PC-9 (cell line): ENCODE measurements at regions not wholly inside any gene's neighbourhood (a gene's known extent, or its start where the extent isn't known, plus 50 kb on each side); places are given as distances from the start of the nearest gene placed in this dataset.

Experiments
- BruUV-seq: library from RNA; stranded (reverse); fragments of 400-500 nt; replicated peaks from 2 replicates; lab custom pipeline; 2021; lab: Mats Ljungman, UMichigan
- CTCF ChIA-PET: fragments of 300-600 bp; sonication (Branson Sonifier 250); formaldehyde crosslinking; loops from one replicate; lab custom pipeline; 2022; ENCODE audit warnings: antibody characterized with exemption; lab: Charles Lee
- POLR2A ChIA-PET: fragments of 300-600 bp; sonication (Branson Sonifier 250); formaldehyde crosslinking; loops from one replicate; lab custom pipeline; 2022; ENCODE audit warnings: antibody characterized with exemption; ENCODE audit not compliant: unreplicated experiment; lab: Charles Lee
- DNase-seq, 2 experiments: peaks; one replicate each; pipeline versions ENCODE4 v3.0.0 to v3.0.0-alpha.2; 2015 to 2022; ENCODE audit warnings: mixed read lengths in 1 of 2
- H2AFZ ChIP-seq: fragments of 200-600 bp; sonication (generic); 2 replicates; pipeline ENCODE4 v1.8.1; 2017; ENCODE audit warnings: antibody characterized with exemption
- H3F3A ChIP-seq: fragments of 200-600 bp; sonication (generic); 2 replicates; pipeline ENCODE4 v1.8.1; 2017; ENCODE audit warnings: antibody characterized with exemption, mild to moderate bottlenecking, low read depth; ENCODE audit not compliant: insufficient read depth
- H3K27ac ChIP-seq: fragments of 200-600 bp; sonication (generic); 2 replicates; pipeline ENCODE4 v1.6.1; 2016; ENCODE audit warnings: mixed run types
- H3K27me3 ChIP-seq: fragments of 200-600 bp; sonication (generic); 2 replicates; pipeline ENCODE4 v1.6.1; 2016; ENCODE audit warnings: low read depth, mixed run types; ENCODE audit not compliant: insufficient read depth
- H3K36me3 ChIP-seq: fragments of 200-600 bp; sonication (generic); 2 replicates; pipeline ENCODE4 v1.6.1; 2016; ENCODE audit warnings: low read depth, mixed run types
- H3K4me1 ChIP-seq: fragments of 200-600 bp; sonication (generic); replicated peaks from 2 replicates; pipeline ENCODE4 v1.6.1; 2016; ENCODE audit warnings: mixed run types; ENCODE audit not compliant: insufficient read depth
- H3K4me2 ChIP-seq: fragments of 200-600 bp; sonication (generic); 2 replicates; pipeline ENCODE4 v1.6.1; 2017; ENCODE audit warnings: mixed run types
- H3K4me3 ChIP-seq: fragments of 200-600 bp; sonication (generic); 2 replicates; pipeline ENCODE4 v1.6.1; 2016; ENCODE audit warnings: mixed run types
- H3K79me2 ChIP-seq: fragments of 200-600 bp; sonication (generic); 2 replicates; pipeline ENCODE4 v1.6.1; 2017; ENCODE audit warnings: low read depth, mixed run types
- H3K9me2 ChIP-seq: fragments of 200-600 bp; sonication (generic); 2 replicates; pipeline ENCODE4 v1.8.1; 2017; ENCODE audit warnings: mild to moderate bottlenecking; ENCODE audit not compliant: insufficient read depth
- H3K9me3 ChIP-seq: fragments of 200-600 bp; sonication (generic); 2 replicates; pipeline ENCODE4 v1.8.1; 2016; ENCODE audit warnings: low read depth; ENCODE audit not compliant: insufficient read depth
- H4K20me1 ChIP-seq: fragments of 200-600 bp; sonication (generic); 2 replicates; pipeline ENCODE4 v1.8.1; 2017; ENCODE audit not compliant: insufficient read depth
- EZH2 ChIP-seq: fragments of 200-600 bp; sonication (generic); IDR thresholded peaks from 2 replicates; pipeline ENCODE4 v1.8.0; 2017; ENCODE audit warnings: antibody characterized with exemption, low read depth
- intact Hi-C: fragments of 100-400 bp; cut with micrococcal nuclease; formaldehyde crosslinking; loops from one replicate; pipeline ENCODE4 v1.10.0; 2022; ENCODE audit not compliant: unreplicated experiment
- TF ChIP-seq, protein P1 (sequence below): fragments of 200-600 bp; sonication (generic); conservative IDR thresholded peaks from 2 replicates; pipeline ENCODE4 v1.6.1; 2017; ENCODE audit warnings: mixed run types, antibody characterized with exemption, mild to moderate bottlenecking, moderate library complexity

DNA sequence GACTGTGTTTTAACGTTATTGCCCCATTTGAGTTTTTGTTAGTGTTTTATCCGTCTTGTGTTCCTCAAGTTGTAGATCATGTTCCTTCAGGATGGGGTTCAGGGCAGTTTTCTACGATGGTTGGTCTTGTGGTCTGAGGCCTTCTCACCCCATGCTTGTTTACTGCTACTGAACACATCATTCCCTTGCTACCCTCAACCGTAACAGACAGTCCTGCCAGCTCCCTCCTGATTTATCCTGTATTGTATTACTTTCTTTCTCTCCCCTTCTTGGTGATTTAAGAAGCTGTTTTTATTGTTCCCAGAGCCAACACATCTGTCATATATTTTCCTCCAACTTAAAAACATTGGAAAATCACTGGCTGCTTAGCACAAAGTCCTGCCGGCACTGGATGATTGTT is 719.8 kb downstream of the INHBA start:
- Histone ChIP-seq H3F3A (peaks cover 15% of the 10 kb centered on the region), H3K9me2 (no peaks in the 10 kb centered on the region), H3K9me3 (peaks cover 14% of the 10 kb centered on the region), H3K4me3 (no peak overlapping the region), H3K4me2 (no peak overlapping the region), H3K27me3 (no peaks in the 10 kb centered on the region), H2AFZ (no peak overlapping the region), H3K36me3 (no peaks in the 10 kb centered on the region), H3K27ac (no peak overlapping the region), H3K4me1 (peaks cover 35% of the 10 kb centered on the region), H3K79me2 (no peaks in the 10 kb centered on the region), H4K20me1 (no peaks in the 10 kb centered on the region)
- BruUV-seq: no TSS peak
- ChIA-PET POLR2A (interaction anchor here (0.6 kb wide), 2 partner anchors 205 to 728 kb away, joined by 3 to 5 read pairs; no protein-coding TSS in a partner anchor), CTCF (no interaction called here)
- intact Hi-C loops: no loop called here
- DNase-seq: no peak
- TF ChIP-seq, protein P1, sequence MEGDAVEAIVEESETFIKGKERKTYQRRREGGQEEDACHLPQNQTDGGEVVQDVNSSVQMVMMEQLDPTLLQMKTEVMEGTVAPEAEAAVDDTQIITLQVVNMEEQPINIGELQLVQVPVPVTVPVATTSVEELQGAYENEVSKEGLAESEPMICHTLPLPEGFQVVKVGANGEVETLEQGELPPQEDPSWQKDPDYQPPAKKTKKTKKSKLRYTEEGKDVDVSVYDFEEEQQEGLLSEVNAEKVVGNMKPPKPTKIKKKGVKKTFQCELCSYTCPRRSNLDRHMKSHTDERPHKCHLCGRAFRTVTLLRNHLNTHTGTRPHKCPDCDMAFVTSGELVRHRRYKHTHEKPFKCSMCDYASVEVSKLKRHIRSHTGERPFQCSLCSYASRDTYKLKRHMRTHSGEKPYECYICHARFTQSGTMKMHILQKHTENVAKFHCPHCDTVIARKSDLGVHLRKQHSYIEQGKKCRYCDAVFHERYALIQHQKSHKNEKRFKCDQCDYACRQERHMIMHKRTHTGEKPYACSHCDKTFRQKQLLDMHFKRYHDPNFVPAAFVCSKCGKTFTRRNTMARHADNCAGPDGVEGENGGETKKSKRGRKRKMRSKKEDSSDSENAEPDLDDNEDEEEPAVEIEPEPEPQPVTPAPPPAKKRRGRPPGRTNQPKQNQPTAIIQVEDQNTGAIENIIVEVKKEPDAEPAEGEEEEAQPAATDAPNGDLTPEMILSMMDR: no peak
- TF ChIP-seq EZH2: no peak

GRCh38 chr7:40979296-40979695 is 723.6 kb downstream of the INHBA start:
- ChIA-PET POLR2A (interaction anchor here (0.6 kb wide), 2 partner anchors 143 to 341 kb away, joined by 5 read pairs; no protein-coding TSS in a partner anchor), CTCF (interaction anchor here (0.7 kb wide), 1 partner anchor 684 kb away, joined by 3 read pairs; no protein-coding TSS in a partner anchor)
- no peak overlapping the region for H3K4me2 ChIP-seq
- no peak for TF ChIP-seq EZH2
- TF ChIP-seq, protein P1: no peak
- H3K4me1 ChIP-seq: peaks cover 36% of the 10 kb centered on the region
- no peaks in the 10 kb centered on the region for H3K27me3 ChIP-seq
- DNase-seq: no peak
- intact Hi-C loops: no loop called here
- H3K79me2 ChIP-seq: no peaks in the 10 kb centered on the region
- 0 out of 2 replicates have a peak, but pooled peaks cover 4% of the 10 kb centered on the region for H3K36me3 ChIP-seq
- H3K4me3 ChIP-seq: no peak overlapping the region
- H3K9me2 ChIP-seq: no peaks in the 10 kb centered on the region
- BruUV-seq: no TSS peak
- no peaks in the 10 kb centered on the region for H4K20me1 ChIP-seq
- no peak overlapping the region; the same call in 1 of the 2 replicates for H3K27ac ChIP-seq
- H3K9me3 ChIP-seq: peaks cover 31% of the 10 kb centered on the region
- peaks cover 35% of the 10 kb centered on the region for H3F3A ChIP-seq
- H2AFZ ChIP-seq: no peak overlapping the region

DNA sequence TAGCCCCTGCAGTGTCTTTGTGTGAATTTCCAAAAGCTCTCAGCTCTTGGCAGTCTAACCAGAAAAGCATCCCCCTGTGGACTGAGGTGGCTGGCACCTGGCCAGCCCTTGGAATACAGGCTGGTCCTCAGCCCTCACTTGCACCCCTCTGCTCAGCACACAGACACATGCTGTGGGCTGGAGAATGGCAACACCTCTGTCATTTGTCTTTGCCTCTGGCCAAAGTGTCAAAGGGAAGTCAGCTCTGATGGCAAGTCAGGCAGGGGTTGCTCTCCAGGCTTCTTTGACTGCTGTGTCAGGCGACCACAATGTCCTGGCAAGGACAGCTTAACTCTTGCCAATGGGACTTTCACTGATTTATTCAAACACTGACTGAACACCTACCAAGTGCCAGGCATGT is 724.8 kb downstream of the INHBA start:
- Histone ChIP-seq H3K79me2 (no peaks in the 10 kb centered on the region), H4K20me1 (no peaks in the 10 kb centered on the region), H2AFZ (peak overlapping the region; percentile 31; the same call in 1 of the 2 replicates), H3K4me2 (peak overlapping the region; percentile 43), H3F3A (peaks cover 35% of the 10 kb centered on the region), H3K9me2 (no peaks in the 10 kb centered on the region), H3K27me3 (no peaks in the 10 kb centered on the region), H3K36me3 (0 out of 2 replicates have a peak, but pooled peaks cover 4% of the 10 kb centered on the region), H3K27ac (peak overlapping the region; percentile 88), H3K4me3 (no peak overlapping the region), H3K9me3 (peaks cover 31% of the 10 kb centered on the region), H3K4me1 (peaks cover 36% of the 10 kb centered on the region)
- BruUV-seq: TSS peak; percentile 31
- CTCF ChIA-PET: interaction anchor here (0.5 to 0.7 kb wide), 2 partner anchors 73 to 101 kb away, joined by 3 to 7 read pairs; no protein-coding TSS in a partner anchor
- POLR2A ChIA-PET: interaction anchor here (0.6 kb wide), 4 partner anchors 26 to 166 kb away, joined by 4 to 8 read pairs (median 4); no protein-coding TSS in a partner anchor
- TF ChIP-seq, protein P1: no peak
- no peak for TF ChIP-seq EZH2
- peak; percentile 68 to 84 for DNase-seq
- intact Hi-C loops: no loop called here
